ENCODE measurements at regions not wholly inside any gene's neighbourhood (a gene's known extent, or its start where the extent isn't known, plus 50 kb on each side); places are given as distances from the start of the nearest gene placed in this dataset.

DNA sequence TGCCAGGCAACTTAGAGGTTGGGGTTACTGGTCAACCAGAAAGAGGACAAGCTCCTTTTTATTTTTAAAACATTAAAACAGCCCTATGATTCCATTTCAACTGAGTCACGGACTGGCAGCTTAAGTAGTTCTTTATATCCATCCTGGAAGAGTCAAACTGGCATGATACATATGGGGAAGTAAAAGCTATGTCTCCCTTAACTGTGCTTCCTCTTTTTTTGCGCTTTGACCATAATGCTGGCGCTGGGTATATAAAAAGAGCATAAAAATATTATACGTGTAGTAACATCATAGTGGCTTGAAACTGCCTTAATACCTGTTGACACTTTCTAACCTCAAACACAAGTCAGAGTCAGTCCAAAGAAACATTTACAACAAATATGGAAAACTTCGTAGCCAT lies 274.4 kb downstream of the CSNK1G3 start:
- DNase-seq = no peak

DNA sequence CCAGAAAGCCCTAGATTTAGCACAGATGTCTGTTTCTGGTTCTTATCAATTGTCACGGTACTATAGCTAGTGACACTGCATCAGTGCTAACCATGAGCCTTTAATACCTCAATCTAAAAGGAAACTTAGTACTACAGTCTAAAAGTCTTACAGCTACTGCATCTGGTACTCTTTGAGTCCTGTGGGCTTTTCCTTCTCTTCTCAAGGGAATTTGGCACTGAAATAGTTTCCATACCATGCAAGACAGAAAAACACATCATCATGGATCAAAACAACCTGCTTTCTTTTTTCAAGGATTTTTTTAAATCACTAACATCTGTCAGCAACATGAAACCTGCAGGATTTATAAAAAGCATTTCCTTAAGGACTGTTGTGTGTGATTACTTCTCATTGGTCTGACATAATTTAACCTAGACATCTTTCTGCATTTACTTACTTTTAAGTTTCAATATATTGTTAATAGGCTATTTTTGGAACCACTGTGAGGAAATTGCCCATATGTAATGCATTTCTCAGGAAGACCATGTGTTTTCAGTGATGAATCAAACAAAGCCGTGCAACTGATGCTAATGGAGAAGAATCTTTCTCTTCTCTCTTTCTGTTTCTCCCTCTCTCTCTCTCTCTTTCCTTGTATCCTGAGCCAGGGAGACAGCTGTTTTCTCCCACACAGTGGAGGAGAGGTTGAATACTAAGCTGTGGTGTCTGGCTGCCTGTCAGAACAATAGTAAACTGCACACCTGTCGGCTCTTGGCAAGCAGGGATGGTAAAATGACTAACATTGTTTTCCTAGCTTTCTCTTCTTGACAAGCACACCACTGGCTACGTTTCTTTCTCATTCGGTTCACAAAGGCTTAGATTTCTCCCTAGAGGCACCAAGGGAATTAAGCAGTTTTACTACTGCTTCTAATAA lies 273.4 kb downstream of the CSNK1G3 start:
- peak; percentile 76 for DNase-seq

DNA sequence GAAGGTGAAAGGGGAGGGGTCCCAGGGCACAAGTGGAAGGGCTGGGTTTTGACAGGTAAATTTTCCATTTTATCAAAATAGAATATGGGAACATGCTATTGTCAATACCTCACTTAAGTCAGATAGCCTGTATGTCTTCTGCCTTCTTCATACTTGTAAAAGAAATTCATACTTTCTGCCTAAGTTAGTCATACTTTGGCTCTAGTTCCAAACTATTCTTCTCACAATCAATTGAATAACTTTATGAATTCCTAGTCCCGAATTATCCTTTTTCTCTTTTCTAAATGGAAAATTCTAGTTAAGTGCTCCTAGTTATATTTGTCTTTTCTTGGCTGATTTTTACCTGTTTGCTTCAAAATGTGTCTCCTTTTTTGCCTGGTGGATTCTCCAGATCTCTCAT lies 271.4 kb downstream of the CSNK1G3 start:
- DNase-seq = no peak

DNA sequence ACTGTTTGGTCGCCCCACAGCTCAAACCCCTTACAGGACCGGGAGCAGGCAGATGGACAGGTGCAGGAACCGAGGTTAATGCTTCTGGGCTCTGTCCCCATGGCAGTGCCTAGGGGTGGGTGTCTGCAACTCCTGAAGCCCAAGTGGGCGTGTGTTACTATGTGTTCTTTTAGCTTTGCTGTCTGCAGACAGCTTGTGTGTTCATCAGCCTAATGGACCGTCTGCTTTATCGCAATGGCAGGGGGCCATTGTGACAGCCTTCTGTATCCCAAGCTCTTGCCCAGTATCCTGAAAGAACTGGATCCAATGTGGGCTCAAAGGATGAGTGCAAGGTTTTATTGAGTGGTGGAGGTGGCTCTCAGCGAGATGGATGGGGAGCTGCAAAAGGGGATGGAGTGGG lies 266.7 kb downstream of the CSNK1G3 start:
- DNase-seq = no peak

DNA sequence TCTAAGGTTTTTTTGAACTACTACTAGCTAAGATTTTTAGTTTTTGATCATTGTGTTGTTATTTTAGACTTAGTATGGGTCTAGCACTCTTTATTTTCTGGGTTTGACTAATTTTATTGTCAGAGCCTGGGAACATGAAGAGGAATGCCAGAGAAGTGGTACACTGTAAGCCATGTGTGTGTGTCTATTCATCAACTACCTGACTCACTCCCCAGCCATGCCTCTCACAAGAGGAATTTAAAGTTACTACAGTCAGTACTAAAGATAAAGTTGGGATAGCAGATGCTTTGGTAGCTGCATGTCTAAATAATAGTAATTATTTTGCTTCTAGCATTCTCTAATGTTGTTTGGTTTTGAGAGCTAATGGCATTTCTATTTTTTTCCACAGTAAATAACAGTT lies 264.8 kb downstream of the CSNK1G3 start:
- no peak for DNase-seq

DNA sequence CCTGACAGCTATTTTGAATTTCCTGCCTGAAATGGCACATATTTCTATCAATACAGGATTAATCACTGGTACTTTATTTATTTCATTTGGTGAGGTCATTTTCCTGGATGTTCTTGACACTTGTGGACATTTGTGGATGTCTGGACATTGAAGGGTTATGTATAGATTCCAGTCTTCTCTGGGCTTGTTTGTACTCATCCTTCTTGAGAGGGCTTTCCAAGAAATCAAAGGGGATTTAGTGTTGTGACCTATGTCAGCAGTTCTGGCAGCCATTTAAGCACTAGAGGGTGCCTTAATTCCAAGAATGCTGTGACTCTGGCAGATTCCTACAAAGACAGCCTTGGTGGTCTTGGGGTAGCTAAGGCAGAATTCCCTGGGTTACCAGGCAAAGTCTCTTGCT lies 259.7 kb downstream of the CSNK1G3 start:
- DNase-seq = no peak

DNA sequence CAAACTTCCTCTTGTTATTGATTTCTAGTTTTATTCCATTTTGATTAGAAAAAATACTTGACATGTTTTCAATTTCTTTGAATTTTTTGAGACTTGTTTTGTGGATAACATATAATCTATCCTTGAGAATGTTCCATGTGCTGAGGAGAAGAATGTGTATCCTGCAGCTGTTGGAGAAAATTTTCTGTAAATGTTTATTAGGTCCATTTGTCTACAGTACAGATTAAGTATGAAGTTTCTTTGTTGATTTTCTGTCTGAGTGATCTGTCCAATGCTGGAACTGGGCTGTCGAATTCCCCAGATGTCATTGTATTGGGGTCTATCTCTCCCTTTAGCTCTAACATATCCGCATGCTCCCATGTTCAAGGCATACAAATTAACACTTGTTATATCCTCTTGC lies 251.2 kb downstream of the CSNK1G3 start:
- DNase-seq = no peak

DNA sequence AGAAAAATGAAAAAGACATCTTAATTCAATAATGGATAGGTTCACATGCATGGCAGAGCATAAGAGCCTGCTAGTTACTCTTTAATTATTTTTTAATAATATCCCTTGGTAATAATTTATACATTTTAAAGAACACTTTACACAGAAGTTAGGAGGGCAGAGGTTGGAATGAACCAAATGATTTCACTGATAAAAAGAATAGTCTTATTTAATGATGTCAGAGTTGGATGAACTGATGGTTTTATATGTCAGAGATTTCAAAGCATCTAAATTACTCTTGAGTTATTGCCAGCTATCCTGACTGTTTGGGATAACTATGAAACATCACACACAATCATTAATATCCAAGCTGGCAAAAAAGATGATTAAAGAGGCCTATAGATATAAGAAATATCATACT lies 244.8 kb downstream of the CSNK1G3 start:
- no peak for DNase-seq

DNA sequence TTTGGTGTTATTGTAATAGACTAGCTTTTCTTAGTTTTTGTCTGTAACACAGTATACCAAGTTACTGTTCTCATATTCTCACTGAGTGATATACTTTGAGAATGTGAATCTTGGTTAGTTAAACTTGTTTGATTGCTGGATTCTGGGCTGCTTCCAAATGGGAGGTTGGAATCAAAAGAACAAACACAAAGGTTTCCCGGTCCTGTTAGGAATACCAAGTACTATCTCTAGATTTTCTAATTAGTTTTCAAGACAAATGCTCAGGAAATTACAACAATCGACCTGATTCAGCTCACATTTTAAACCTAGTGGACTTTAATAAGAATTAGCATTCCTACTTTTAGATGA lies 244.3 kb downstream of the CSNK1G3 start:
- DNase-seq = no peak

DNA sequence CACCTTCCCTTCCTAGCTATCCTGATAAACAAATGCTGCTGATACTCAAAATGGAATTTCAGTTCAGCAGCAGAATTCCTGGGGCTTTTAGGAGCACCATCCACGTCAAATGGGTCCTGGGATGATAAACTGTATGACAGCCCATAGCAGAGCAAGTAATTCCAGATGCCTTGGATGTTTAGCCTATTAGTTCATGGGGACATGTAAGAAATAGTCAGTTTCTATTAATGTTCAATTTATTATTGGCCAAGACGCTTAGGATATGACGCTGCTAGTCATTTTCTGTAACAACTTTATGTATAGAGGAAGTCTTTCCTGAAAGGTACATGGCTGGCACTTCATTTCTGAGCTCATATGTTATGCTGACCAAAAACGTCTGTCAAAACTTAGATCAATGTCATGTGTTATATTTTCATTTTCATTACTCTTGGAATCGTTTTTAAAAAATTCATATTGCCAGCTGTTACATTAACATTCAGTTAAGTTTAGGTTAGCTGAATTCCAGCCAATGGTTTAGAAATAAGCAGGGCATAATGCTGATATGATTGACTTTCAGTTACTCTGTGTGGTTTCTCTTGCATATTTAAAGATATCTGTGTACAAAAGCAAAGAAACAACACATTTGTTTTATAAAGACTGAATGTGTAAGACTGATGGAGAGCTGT lies 243.8 kb downstream of the CSNK1G3 start:
- DNase-seq = no peak

DNA sequence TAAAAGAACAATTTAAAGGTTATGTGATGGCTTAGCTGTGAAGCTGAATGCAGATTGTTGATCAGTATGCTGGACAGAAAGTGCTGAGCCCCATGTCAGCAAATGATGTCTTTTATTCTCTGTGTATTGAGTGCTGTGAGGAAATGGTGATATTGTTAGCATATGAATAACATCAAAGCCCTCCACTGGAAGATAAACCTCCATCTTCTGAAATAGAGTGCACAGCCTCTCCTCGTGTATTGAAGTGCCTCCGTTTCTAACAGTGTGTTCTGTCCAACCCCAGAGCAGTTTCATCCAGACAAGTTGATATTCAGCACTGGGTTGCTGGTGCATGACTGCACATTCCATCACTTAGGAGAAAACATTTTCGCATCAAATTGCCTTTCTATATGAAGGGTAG lies 242.9 kb downstream of the CSNK1G3 start:
- DNase-seq = peak; percentile 9

DNA sequence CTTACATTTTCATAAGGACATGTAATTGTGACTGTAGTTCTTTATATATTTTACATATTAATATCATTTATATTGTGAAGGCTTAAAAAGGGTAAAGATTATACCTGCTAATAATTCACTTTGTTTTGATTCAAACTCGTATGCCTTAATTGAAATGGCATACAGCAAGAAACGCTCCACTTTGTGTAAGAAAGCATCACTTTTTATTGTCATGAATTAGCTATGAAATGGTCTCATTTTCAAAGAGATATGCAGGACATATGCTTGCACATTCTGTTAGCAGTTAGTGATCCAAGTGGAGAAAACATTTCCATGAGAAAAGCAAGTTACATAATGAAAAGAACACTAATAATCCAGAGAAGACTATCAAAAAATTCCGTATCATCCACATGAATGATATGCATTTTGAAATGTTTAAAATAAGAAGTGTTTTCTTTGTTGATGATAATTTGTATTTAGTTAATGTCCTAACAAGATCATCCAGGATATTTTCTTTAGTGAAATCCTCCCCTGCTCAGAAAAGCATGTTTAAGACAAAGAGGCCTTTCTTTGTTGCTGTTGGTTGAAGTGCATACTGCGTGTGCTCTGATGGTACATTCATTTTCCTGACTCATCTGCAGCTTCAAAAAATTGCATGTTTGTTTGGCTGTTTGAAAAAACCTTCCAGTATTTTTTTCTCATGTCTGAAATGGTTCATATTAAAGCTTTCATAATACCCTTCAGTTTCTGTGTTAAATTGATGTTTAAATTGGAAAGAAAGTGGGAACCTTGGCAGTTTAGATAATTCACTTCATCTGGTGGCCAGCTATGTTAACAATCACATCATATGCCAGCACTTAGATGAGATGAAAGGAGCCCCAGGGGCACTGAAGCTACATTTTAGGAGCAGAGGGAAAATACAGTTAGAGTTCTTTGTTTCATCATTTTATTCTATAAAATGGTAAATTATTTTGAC lies 242.2 kb downstream of the CSNK1G3 start:
- peak; percentile 46 for DNase-seq

DNA sequence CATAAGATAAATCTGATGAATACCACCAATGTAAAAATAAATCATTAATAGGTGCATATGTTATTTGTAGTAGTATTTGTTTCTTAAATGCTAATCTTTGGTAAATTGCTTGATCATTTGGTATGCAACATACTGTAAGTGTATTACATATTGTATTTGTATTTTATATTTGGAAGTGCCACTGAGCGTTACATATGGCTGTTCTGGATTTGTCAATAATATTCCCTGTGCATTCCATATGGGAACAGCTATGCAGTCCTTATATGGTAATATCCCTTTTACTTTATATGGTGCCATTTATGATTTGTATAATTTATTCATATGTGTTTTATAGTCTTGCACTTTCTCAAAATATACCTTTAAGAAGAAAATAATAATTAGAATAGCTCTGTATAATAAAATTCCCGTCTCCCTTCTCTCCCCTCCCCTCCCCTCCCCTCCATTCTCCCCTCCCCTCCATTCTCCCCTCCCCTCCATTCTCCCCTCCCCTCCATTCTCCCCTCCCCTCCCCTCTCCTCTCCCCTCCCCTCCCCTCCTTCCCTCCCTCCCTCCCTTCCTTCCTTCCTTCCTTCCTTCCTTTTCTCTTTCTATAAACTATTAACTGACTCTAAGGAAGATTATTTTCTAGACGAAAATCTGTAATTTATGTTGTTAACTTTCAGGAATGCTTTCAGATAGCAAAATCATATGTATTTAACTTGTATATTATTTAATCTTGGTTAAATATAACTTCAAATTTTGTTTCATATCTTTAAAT lies 241.4 kb downstream of the CSNK1G3 start:
- DNase-seq = no peak

DNA sequence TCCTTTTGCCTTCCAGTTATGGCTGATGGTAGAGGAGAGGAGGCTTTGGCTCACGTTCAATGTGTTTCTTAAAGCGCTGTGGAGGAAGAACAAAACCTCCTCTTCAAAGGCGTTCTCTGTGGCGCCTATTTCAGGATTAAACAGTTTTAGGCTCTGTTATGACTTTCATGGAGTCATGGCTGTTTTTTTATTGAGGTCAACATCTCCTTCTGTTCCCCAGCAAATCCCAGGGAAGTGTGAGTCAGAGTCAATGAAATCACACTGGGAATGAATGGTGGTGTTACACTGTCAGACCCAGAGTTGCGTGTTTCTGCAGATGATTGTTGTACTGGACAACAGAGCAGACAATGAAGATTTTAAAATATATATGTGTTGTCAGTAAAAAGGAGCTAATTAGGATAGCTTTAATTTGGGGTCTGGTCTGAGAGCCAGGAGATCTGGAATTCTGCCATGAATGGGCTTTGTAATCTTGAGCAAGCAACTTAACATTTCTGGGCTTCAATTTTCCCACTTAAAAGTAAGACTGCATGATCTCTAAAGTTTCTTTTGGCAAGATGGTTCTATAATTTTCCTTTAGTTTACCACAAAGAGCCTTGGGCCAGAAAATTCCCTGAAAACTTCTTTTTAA lies 240.7 kb downstream of the CSNK1G3 start:
- DNase-seq = no peak

DNA sequence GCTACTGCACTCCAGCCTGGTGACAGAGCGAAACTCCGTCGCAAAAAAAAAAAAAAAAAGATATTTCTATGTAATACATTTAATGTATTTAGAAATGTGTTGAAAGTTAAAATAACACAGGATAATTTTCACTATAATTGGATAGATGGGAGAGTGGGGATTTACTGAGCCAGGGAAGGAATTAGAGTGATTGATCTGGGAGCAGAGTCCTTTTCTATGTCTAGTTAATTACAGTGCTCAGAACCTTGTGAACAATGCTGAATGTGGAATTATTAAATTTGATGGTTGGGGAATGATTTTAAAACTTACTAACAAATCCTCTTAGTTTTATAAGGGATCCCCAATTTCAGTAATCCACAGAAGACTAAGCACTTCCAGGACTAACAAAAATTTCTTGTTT lies 239.7 kb downstream of the CSNK1G3 start:
- no peak for DNase-seq

DNA sequence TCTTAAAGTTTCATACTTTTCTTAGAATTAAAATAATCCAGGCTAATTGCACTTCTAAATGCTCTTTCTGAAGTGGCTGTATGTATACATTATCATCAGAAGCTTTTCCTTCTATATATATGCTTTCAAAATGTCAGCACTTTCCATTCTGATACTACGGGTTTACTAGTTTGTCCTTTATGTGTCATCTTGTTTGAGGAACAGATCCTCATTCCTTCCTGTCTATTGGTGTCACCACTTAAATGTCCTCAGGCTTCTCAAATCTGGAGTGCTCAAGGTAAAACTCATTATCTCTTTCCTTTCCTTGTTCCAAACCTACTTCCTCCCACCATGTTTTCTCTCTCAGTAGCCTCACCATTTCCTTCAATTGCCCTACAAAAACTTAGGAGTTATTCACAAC lies 236.3 kb downstream of the CSNK1G3 start:
- DNase-seq = no peak

DNA sequence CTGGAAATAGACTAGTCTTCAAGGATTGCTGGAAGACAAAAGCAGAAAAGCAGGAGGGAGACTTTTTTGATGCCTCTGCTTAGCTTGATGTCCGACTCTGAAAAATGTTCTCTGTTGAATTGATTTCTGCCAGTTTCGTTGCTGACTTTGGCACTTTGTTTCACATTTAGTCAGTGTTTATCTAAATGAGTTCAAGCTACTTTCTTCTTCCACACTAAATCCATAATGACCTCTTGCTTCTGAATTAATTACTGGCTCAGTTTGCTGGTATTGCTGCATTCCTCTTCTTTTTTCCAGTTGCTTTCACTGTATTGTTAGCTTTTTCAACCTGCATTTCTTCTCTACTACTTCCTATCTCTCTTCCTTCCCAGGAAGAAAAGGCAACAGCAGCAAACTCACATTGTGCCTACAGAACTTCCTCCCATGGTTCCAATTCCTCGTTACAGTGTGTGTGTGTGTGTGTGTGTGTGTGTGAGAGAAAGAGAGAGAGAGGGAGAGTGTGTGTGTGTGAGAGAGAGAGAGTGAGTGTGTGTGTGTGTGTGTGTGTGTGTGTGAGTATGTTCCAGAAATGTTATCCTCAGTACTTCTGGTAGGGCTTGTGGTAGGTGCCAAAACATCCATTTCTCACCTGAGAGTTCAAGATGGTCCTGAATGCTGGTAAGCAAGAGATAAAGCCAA lies 234.8 kb downstream of the CSNK1G3 start:
- no peak for DNase-seq

DNA sequence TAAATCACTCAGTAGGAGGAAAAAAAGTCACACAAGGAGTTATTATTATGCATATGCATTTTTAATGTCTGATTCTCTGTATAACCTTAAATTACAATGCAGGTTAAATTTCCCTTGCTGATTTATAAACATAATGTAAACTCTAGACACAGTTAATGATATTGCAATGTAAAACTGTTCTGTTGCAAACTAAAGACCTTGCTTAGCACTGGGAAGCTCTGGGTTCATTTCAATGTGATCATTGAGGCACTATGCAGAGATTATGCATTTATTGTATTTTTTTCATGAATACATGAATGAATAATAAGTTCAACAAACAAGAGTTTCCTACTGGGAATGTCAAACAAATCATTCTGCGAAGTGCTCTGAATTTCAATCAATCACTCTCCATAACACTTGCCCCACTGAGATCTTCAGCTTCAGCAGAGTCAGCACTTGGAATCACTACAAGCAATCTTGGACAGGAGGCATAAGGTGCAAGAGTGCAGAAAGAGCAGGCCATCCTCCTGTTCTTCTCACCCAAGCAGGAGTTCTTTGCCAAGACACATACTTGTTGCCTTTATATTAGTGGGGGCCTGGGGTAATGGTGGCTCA lies 232.1 kb downstream of the CSNK1G3 start:
- DNase-seq = no peak

DNA sequence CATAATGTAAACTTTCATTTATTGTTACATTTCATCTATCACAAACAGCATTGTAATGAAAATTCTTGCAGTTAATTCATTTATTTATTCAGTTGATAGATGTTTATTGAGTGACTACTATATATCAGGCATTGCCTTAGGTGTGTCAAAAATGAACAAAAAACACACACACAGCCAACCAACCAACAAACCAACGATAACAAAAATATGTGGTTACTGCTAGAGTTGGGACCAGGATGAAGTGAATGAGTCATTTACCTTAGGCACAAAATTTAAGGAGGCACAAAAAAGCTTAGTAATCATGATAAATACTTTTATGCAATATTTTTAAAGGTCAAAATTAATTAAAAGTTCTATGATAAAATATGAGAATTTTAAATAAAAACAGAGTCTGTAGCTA lies 223.4 kb downstream of the CSNK1G3 start:
- DNase-seq = no peak

DNA sequence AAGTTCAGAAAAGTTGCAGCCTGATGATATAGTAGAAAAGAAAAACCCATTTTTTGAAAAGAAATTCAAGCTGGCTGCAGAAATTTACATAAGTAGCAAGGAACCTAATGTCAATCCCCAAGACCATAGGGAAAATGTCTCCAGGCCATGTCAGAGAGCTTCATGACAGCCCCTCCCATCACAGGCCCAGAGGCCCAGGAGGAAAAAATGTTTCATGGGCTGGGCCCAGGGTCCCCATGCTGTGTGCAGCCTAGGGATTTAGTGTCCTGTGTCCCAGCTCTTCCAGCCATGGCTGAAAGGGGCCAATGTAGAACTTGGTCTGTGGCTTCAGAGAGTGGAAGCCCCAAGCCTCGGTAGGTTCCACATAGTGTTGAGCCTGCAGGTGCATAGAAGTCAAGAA lies 220.3 kb downstream of the CSNK1G3 start:
- no peak for DNase-seq

DNA sequence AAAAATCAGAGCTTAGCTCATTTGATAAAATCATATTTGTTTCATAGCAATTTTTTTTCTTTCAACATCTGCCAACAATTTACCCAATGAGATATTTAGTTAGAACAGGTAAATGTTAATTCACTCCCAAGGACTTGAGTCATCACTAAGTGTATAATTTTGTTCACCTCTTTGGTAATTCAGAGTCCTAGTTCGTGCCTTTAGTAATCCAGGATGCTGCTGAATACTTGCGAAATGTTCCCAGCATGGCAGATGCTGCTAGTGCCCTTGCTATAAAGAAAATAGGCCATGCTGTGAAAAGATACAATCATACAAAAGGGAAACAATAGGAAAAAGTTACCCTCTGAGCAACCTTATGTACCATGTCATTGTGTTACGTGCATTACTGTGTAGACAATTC lies 210.5 kb downstream of the CSNK1G3 start:
- DNase-seq = no peak
